Fibroblast of the aortic adventitia (primary cell): ENCODE measurements at regions not wholly inside any gene's neighbourhood (a gene's known extent, or its start where the extent isn't known, plus 50 kb on each side); places are given as distances from the start of the nearest gene placed in this dataset.
A peak's percentile ranks its signal among the peaks of the same experiment; 100 is the strongest.
"Not testable (repeated sequence)": the region's sequence is repeated elsewhere in the genome, so short reads cannot be mapped to it uniquely, and the experiment has no call there.

ENCODE experiments used
- DNase-seq: peaks from one replicate; pipeline ENCODE4 v3.0.0-alpha.2; 2010; ENCODE audit warnings: low read depth
- H3K4me3 ChIP-seq: 2 replicates; pipeline ENCODE4 v1.5.1; 2011; ENCODE audit warnings: low read depth, mild to moderate bottlenecking, control low read depth, low read length, moderate library complexity
- CTCF ChIP-seq: IDR thresholded peaks from 2 replicates; pipeline ENCODE4 v1.5.1; 2011; ENCODE audit warnings: mild to moderate bottlenecking, low read length, control low read depth, inconsistent platforms; ENCODE audit not compliant: insufficient read depth

- no peak for DNase-seq
- TF ChIP-seq CTCF: no peak
- H3K4me3 ChIP-seq: no peak overlapping the region
Measured at GRCh38 chr16:86888231-86889053, 310.1 kb downstream of the FOXL1 start.

- DNase-seq, H3K4me3 ChIP-seq: not testable (repeated sequence)
Measured at GRCh38 chr16:86889054-86889366, 310.7 kb downstream of the FOXL1 start.

GRCh38 chr16:86889974-86890373 is 311.6 kb downstream of the FOXL1 start:
- DNase-seq: no peak
- TF ChIP-seq CTCF: no peak
- H3K4me3 ChIP-seq: no peak overlapping the region

GRCh38 chr16:86891121-86891520 is 312.8 kb downstream of the FOXL1 start:
- TF ChIP-seq CTCF: no peak
- DNase-seq: no peak
- H3K4me3 ChIP-seq: no peak overlapping the region

- no peak for TF ChIP-seq CTCF
- H3K4me3 ChIP-seq: no peak overlapping the region
- DNase-seq: no peak
Measured at GRCh38 chr16:86891631-86892030, 313.3 kb downstream of the FOXL1 start.

GRCh38 chr16:86892509-86892908 is 314.2 kb downstream of the FOXL1 start:
- no peak overlapping the region for H3K4me3 ChIP-seq
- no peak for TF ChIP-seq CTCF
- peak; percentile 32 for DNase-seq

GRCh38 chr16:86893506-86893905 is 315.2 kb downstream of the FOXL1 start:
- TF ChIP-seq CTCF: no peak
- no peak overlapping the region for H3K4me3 ChIP-seq
- DNase-seq: no peak
